ENCODE measurements at regions not wholly inside any gene's neighbourhood (a gene's known extent, or its start where the extent isn't known, plus 50 kb on each side); places are given as distances from the start of the nearest gene placed in this dataset.
"Not testable (repeated sequence)": the region's sequence is repeated elsewhere in the genome, so short reads cannot be mapped to it uniquely, and the experiment has no call there.

DNA sequence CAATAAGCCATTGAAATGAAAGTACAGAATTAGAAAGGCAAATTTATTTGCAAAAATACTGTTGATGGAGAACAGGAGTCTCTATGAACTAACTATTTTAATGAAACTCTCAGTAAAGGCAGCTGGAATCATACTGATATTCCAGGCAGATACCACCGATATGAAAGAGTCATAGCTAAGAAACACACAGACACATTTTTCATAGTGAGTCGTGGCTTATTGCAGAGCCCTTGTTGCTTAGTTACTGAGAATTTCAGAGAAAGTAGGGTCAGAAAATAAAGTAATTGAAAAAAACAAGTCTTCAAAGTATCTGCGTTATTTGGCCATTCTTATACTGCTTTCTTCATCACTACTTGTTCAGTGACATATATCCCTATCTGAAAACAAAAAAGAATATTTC, 1890.9 kb downstream of the PCDH9 start:
- in situ Hi-C loops (cut with HindIII; ENCODE audit: low sequenced_read_pairs), result no loop called here

GRCh38 chr13:65336916-65337315, 1893.2 kb downstream of the PCDH9 start:
- in situ Hi-C loops (cut with HindIII; ENCODE audit: low sequenced_read_pairs), result no loop called here

GRCh38 chr13:65336087-65336749, 1893.9 kb downstream of the PCDH9 start:
- in situ Hi-C loops (cut with HindIII; ENCODE audit: low sequenced_read_pairs), result no loop called here

DNA sequence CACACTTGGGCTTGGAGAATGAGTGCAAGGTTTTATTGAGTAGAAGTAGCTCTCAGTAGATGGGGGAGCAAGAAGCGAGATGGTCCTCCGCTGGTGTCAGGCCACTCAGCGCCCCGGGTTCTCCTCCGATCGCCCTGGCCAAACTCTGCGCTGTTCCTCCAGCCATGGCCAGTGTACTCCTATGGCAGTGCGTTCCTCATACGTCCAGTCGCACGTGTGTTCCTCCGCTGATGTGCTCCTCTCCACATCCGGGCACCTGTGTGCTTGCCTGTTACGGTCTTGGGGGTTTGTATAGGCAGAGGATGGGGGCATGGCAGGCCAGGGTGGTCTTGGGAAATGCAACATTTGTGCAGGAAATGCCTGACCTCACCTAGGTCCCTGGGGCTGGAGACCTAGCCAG, 1899.4 kb downstream of the PCDH9 start:
- in situ Hi-C loops (cut with HindIII; ENCODE audit: low sequenced_read_pairs), result no loop called here

DNA sequence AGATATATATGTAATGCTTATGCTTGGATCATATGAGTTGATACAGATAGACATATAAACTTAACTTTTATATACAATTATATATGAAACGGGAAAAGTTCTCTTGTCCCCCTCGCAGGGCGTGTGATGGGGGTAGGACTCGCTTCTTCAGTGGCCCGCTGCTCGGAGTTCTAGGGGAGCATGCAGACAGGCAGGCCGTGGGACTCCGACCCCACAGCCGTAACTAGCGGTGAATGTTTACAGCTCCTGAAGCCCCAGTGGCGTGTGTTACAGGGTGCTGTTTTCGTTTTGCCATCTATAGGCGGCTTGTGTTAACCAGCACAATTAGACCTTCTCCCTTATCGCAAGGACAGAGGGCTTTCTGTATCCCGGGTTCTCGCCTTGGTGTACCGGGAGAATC, 1899.8 kb downstream of the PCDH9 start:
- in situ Hi-C loops (cut with HindIII; ENCODE audit: low sequenced_read_pairs), result no loop called here

DNA sequence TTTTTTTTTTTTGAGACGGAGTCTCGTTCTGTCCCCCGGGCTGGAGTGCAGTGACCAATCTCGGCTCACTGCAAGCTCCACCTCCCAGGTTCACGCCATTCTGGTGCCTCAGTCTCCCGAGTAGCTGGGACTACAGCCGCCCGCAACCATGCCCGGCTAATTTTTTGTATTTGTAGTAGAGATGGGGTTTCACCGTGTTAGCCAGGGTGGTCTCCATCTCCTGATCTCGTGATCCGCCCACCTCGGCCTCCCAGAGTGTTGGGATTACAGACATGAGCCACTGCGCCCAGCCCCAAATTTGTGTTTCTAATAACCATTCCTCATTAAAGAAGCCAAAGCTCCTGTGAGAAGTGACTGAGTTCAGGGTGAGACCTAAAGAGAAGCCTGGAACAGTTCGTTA, 1906.9 kb downstream of the PCDH9 start:
- in situ Hi-C loops (cut with HindIII; ENCODE audit: low sequenced_read_pairs), result not testable (repeated sequence)

DNA sequence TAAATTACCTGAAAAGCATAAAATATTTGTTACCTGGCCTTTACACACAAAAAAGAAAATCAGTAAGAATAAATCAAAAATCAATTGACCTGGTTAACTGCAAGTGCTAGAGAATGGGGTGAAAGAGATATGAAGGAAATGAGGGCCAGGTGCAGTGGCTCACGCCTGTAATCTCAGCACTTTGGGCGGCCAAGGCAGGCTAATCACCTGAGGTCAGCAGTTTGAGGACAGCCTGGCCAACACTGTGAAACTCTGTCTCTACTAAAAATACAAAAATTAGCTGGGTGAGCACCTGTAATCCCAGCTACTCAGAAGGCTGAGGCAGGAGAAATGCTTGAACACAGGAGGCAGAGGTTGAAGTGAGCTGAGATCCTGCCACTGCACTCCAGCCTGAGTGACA, 1908.7 kb downstream of the PCDH9 start:
- in situ Hi-C loops (cut with HindIII; ENCODE audit: low sequenced_read_pairs), result not testable (repeated sequence)

- in situ Hi-C loops (cut with HindIII; ENCODE audit: low sequenced_read_pairs), result no loop called here
Measured at GRCh38 chr13:65314008-65314407, 1916.1 kb downstream of the PCDH9 start.

DNA sequence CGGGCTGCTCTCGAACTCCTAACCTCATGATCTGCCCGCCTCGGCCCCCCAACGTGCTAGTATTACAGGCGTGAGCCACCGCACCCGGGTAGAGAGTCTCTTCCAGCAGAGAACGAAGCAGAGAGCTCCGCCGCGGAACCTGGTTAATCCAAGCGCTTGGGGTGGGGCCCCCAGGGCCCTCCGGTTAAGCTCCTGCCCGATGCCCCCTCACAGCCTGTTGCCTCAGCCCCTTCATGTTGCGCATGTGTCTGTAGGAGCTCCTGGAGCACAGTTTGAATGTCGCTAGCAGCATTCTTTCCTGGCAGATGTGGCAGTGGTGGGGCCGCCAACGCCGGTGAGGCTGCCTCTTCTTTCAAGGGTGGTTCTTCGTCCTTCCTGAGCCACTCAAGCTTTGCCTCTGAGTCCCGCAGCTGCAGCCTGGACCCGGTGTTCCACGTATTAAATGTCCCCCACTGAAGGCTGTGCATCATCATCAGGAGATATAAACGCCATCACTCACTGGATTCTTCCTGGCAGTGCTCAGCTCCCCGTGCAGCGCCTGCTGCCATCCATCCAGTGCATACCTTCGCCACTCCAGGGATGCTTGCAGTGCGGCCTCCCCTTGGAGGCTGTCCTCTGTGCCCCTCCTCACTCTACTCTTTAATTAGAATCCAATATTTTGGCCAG, 1919.3 kb downstream of the PCDH9 start:
- in situ Hi-C loops (cut with HindIII; ENCODE audit: low sequenced_read_pairs), result no loop called here

- in situ Hi-C loops (cut with HindIII; ENCODE audit: low sequenced_read_pairs), result no loop called here
Measured at GRCh38 chr13:65309906-65310305, 1920.2 kb downstream of the PCDH9 start.

DNA sequence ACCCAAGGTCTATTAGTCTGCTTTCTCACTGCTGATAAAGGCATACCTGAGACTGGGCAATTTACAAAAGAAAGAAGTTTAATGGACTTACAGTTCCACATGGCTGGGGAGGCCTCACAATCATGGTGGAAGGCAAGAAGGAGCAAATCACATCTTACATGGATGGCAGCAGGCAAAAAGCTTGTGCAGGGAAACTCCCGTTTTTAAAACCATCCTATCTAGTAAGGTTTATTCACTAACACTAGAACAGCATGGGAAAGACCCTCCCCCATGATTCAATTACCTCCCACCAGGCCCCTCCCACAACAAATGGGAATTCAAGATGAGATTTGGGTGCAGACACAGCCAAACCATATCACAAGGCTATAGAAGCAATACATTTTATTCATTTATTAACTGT, 1921.4 kb downstream of the PCDH9 start:
- in situ Hi-C loops (cut with HindIII; ENCODE audit: low sequenced_read_pairs), result not testable (repeated sequence)

DNA sequence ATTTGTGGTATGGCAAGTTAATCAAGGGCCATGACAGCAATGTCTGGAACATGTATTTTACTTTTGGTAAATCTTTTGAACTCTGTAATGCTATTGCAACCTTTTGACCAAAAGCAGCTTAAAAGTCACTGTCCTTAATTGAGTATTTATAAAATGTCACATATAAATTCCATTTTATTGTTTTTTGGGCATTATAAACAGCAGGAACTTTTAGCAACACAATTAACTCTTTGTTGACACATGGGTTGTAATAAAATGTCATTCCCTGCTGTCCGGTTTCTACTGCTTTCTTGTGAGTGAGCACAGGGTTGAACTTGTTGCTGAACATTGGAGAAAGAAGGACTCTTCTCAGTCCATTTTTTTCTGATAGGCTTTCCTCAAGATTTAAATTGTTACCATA, 1923.1 kb downstream of the PCDH9 start:
- in situ Hi-C loops (cut with HindIII; ENCODE audit: low sequenced_read_pairs), result no loop called here

- in situ Hi-C loops (cut with HindIII; ENCODE audit: low sequenced_read_pairs), result no loop called here
Measured at GRCh38 chr13:65302691-65303090, 1927.4 kb downstream of the PCDH9 start.

GRCh38 chr13:65301506-65301905, 1928.6 kb downstream of the PCDH9 start:
- in situ Hi-C loops (cut with HindIII; ENCODE audit: low sequenced_read_pairs), result no loop called here

DNA sequence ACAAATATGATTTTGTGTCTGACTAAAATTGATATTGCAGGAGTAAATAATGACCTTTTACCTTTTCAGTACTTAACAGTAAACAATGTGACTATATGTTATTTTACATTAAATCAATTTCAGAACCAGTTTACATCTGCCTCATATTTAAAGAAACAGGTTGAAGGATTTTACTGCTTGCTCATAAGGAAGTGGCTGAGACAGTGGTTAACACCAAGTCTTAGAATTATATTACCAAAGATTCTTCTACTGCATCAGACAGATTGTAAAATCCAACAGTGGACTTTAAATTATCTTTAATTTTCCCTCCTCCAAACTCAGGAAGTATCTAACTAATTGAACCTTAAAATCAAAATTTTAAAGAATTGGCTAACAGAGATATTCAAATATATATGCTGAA, 1929.9 kb downstream of the PCDH9 start:
- in situ Hi-C loops (cut with HindIII; ENCODE audit: low sequenced_read_pairs), result no loop called here

DNA sequence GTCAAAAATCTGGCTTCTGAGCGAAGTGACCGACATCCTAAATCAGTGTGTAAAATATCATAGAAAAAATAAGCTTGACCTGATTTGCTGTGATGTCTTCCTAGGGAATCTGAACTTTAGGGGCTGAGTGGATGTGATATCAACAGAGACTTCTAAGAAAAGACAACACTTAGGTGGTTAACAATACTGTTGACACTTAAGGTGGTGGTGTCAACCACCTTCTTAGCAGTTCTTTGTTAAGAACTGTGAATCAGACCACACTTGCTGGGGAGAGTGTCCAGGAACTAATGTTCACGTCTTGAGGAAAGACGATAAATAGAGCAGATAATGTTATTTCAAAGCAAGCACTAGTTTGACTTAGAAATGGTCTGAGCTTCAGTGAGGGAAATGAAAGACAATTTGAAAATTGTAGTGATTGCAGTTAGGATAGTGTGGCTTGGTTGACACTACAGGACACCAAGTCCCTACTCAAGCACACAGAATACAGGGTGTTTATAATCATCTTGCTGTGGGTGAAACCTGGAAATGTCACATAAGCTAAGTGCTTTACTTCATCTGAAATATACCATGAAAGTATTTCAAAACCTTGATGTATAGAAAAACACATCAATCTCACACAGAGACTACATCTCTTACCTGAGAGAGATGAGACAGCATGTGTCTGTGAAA, 1936.5 kb downstream of the PCDH9 start:
- in situ Hi-C loops (cut with HindIII; ENCODE audit: low sequenced_read_pairs), result no loop called here

DNA sequence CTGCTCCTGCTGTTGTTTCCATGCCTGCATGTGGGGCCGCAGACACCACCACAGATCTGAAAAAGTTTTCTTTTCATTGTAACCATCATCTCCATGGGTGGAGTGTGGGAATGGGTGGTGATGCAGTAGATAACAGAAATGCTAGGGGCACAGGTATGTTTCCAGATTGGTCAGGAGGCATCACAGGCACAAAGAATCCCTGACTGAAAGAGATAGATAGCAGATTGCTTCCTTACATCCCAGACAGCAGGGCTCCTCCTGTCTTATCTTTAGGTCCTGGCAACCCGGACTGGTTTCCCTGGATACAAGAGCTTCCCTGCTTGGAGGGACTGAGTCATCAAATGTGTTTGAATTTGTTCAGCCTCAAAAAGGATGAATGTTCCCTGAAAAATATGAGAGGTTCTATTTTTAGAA, 1937.6 kb downstream of the PCDH9 start:
- in situ Hi-C loops (cut with HindIII; ENCODE audit: low sequenced_read_pairs), result no loop called here

- in situ Hi-C loops (cut with HindIII; ENCODE audit: low sequenced_read_pairs), result no loop called here
Measured at GRCh38 chr13:65287405-65287804, 1942.7 kb downstream of the PCDH9 start.

GRCh38 chr13:65275838-65276630, 1954.1 kb downstream of the PCDH9 start:
- in situ Hi-C loops (cut with HindIII; ENCODE audit: low sequenced_read_pairs), result no loop called here

DNA sequence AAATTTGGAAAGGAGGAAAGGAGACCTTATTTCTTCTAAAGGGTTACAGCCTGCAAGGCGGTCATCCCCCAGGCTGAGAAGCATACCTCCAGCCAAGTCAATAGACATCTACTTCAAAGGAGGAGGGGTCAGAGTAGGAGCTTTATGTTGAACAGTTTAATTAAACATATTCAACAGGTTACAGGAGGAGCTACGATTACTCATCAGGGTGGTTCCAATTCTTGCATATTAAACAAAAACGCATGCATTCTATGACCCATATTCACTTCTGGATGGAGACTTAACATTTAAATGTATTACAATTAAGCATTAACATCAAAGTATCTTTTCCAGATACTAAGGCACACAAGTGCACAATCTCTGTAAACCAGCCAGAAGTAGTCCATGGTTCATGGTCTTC, 1955.0 kb downstream of the PCDH9 start:
- in situ Hi-C loops (cut with HindIII; ENCODE audit: low sequenced_read_pairs), result no loop called here

GRCh38 chr13:65273811-65274420, 1956.2 kb downstream of the PCDH9 start:
- in situ Hi-C loops (cut with HindIII; ENCODE audit: low sequenced_read_pairs), result not testable (repeated sequence)

Data from endothelial cell of hepatic sinusoid (primary cell).